ENCODE measurements at regions not wholly inside any gene's neighbourhood (a gene's known extent, or its start where the extent isn't known, plus 50 kb on each side); places are given as distances from the start of the nearest gene placed in this dataset.

DNA sequence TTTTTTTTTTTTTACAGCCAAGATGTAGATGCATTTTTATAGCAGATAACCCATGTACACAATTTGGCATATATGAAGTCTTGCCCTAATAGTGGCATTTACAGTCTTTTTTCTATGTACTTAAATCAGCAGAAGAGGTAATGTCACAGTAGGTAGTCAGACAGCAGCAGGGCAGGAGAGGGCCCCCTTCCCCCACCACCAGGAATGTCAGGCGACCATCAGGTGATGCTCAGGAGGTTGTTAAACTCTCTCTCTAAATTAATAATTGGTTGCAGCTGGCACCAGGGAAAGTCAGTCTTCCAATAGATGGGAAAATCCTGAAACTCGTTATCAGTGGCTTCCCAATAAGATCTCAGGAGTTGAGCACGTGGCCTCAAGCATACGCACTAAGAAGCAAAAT lies 188.0 kb upstream of the ADGRB3 start:
- TF ChIP-seq, protein P1, sequence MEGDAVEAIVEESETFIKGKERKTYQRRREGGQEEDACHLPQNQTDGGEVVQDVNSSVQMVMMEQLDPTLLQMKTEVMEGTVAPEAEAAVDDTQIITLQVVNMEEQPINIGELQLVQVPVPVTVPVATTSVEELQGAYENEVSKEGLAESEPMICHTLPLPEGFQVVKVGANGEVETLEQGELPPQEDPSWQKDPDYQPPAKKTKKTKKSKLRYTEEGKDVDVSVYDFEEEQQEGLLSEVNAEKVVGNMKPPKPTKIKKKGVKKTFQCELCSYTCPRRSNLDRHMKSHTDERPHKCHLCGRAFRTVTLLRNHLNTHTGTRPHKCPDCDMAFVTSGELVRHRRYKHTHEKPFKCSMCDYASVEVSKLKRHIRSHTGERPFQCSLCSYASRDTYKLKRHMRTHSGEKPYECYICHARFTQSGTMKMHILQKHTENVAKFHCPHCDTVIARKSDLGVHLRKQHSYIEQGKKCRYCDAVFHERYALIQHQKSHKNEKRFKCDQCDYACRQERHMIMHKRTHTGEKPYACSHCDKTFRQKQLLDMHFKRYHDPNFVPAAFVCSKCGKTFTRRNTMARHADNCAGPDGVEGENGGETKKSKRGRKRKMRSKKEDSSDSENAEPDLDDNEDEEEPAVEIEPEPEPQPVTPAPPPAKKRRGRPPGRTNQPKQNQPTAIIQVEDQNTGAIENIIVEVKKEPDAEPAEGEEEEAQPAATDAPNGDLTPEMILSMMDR (conservative IDR thresholded peaks at IDR 0.05), result no peak
- no peak for TF ChIP-seq EZH2 (IDR thresholded peaks at IDR 0.05; ENCODE audit: low read depth)

Data from PC-9 (cell line).